HG02938 (cell line): ENCODE measurements at regions not wholly inside any gene's neighbourhood (a gene's known extent, or its start where the extent isn't known, plus 50 kb on each side); places are given as distances from the start of the nearest gene placed in this dataset.

Experiments
- ATAC-seq: cut with Tn5 transposase; IDR thresholded peaks from one replicate; pipeline ENCODE4 v1.9.1; 2021; ENCODE audit warnings: mild to moderate bottlenecking, moderate library complexity; ENCODE audit not compliant: unreplicated experiment

GRCh38 chr1:193525411-193525810, 339.0 kb upstream of the B3GALT2 start:
- ATAC-seq, result no peak

GRCh38 chr1:193524616-193525015, 338.2 kb upstream of the B3GALT2 start:
- no peak for ATAC-seq

- ATAC-seq, result no peak
Observed at GRCh38 chr1:193524021-193524420, 337.6 kb upstream of the B3GALT2 start.

- ATAC-seq, result no peak
Observed at GRCh38 chr1:193520472-193520871, 334.1 kb upstream of the B3GALT2 start.

- no peak for ATAC-seq
Observed at GRCh38 chr1:193519922-193520321, 333.5 kb upstream of the B3GALT2 start.

GRCh38 chr1:193516755-193517388, 330.5 kb upstream of the B3GALT2 start:
- no peak for ATAC-seq

- ATAC-seq, result no peak
Observed at GRCh38 chr1:193514397-193514796, 328.0 kb upstream of the B3GALT2 start.

- ATAC-seq, result no peak
Observed at GRCh38 chr1:193513032-193513431, 326.6 kb upstream of the B3GALT2 start.

GRCh38 chr1:193504920-193505319, 318.5 kb upstream of the B3GALT2 start:
- ATAC-seq, result no peak

GRCh38 chr1:193498088-193498655, 311.8 kb upstream of the B3GALT2 start:
- no peak for ATAC-seq

GRCh38 chr1:193494368-193494767, 308.0 kb upstream of the B3GALT2 start:
- ATAC-seq, result no peak

- no peak for ATAC-seq
Observed at GRCh38 chr1:193489191-193489590, 302.8 kb upstream of the B3GALT2 start.

GRCh38 chr1:193487722-193488121, 301.3 kb upstream of the B3GALT2 start:
- ATAC-seq, result no peak

- ATAC-seq, result no peak
Observed at GRCh38 chr1:193486671-193487229, 300.3 kb upstream of the B3GALT2 start.

- ATAC-seq, result no peak
Observed at GRCh38 chr1:193480755-193481154, 294.3 kb upstream of the B3GALT2 start.

- peak; percentile 99 for ATAC-seq
Observed at GRCh38 chr1:193479187-193479586, 292.8 kb upstream of the B3GALT2 start.

GRCh38 chr1:193476748-193477147, 290.3 kb upstream of the B3GALT2 start:
- ATAC-seq, result no peak

GRCh38 chr1:193473932-193474331, 287.5 kb upstream of the B3GALT2 start:
- no peak for ATAC-seq

- no peak for ATAC-seq
Observed at GRCh38 chr1:193472838-193473398, 286.5 kb upstream of the B3GALT2 start.

- no peak for ATAC-seq
Observed at GRCh38 chr1:193472430-193472829, 286.0 kb upstream of the B3GALT2 start.

GRCh38 chr1:193471981-193472380, 285.6 kb upstream of the B3GALT2 start:
- ATAC-seq, result no peak

GRCh38 chr1:193463326-193463932, 277.0 kb upstream of the B3GALT2 start:
- ATAC-seq, result no peak
